ENCODE measurements at regions not wholly inside any gene's neighbourhood (a gene's known extent, or its start where the extent isn't known, plus 50 kb on each side); places are given as distances from the start of the nearest gene placed in this dataset.

DNA sequence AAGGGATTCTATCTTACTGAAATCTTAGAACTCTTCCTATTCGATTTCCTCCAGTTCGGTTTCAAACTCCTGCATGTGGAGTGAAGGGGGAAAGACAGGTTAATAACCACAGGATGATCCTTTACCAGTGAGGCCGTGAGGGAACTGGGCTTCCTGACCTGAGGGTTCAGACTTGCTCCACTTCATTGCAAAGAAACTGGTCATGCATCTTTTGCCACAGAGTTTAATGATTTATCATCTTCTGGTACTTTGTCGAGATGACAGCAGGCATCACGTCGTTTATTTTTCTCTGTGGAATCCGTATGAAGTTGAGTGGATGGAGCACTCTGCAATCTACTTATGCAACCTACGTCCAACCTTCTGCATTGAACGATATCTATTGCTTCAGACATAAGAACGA lies 145.9 kb upstream of the NLGN4X start:
- H3K36me3 ChIP-seq (ENCODE audit: control insufficient read depth in 4 of 4, insufficient read depth in 4 of 4, low read length in 4 of 4): no peaks in the 10 kb centered on the region
- WGBS, 2 donors: 59 to 68% methylated on average over 10 of the region's 10 CpGs

DNA sequence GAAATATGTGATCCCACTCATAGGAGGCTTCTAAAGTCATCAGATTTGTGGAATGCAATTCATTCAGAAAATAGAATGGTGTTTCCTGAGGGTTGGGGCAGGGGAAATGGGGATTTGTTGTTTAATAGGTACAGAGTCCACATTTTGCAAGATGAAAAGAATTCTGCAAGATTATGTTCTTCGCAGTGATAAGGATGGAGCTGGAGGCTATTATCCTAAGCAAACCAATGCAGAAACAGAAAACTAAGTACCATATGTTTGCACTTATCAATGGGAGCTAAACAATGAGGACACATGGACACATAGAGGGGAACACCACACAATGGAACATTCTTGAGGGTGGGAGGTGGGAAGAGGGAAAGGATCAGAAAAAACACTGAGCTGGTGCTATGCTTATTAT lies 144.3 kb upstream of the NLGN4X start:
- Histone ChIP-seq H3K9me3 (ENCODE audit: control insufficient read depth in 4 of 4, insufficient read depth in 3 of 4, low read length in 3 of 4) (no peaks in the 10 kb centered on the region), H3K27ac (ENCODE audit: low read depth in 1 of 2, low read length in 1 of 2) (no peak overlapping the region), H3K9ac (ENCODE audit: insufficient read depth in 1 of 2, low read length in 2 of 2) (no peak overlapping the region), H3K27me3 (ENCODE audit: control insufficient read depth in 3 of 3, insufficient read depth in 3 of 3, low read length in 2 of 3) (peaks cover 0 to 12% (median 5%) of the 10 kb centered on the region in 3 donors), H3K4me3 (no peak overlapping the region), H3K36me3 (ENCODE audit: control insufficient read depth in 4 of 4, insufficient read depth in 4 of 4, low read length in 4 of 4) (no peaks in the 10 kb centered on the region), H3K4me1 (ENCODE audit: control insufficient read depth in 5 of 5, insufficient read depth in 5 of 5, low read length in 5 of 5) (no peaks in the 10 kb centered on the region)
- 74 to 85% methylated on average over 1 of the region's 1 CpG for WGBS, 2 donors
- TF ChIP-seq, protein P1, sequence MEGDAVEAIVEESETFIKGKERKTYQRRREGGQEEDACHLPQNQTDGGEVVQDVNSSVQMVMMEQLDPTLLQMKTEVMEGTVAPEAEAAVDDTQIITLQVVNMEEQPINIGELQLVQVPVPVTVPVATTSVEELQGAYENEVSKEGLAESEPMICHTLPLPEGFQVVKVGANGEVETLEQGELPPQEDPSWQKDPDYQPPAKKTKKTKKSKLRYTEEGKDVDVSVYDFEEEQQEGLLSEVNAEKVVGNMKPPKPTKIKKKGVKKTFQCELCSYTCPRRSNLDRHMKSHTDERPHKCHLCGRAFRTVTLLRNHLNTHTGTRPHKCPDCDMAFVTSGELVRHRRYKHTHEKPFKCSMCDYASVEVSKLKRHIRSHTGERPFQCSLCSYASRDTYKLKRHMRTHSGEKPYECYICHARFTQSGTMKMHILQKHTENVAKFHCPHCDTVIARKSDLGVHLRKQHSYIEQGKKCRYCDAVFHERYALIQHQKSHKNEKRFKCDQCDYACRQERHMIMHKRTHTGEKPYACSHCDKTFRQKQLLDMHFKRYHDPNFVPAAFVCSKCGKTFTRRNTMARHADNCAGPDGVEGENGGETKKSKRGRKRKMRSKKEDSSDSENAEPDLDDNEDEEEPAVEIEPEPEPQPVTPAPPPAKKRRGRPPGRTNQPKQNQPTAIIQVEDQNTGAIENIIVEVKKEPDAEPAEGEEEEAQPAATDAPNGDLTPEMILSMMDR (IDR thresholded peaks at IDR 0.05; ENCODE audit: control extremely low read depth, extremely low read depth): no peak
- ATAC-seq (ENCODE audit: insufficient read depth, low FRiP score): no peak
- DNase-seq: no peak

More for the DNA sequence above, 145.9 kb upstream of the NLGN4X start:
- TF ChIP-seq, protein P1 (IDR thresholded peaks at IDR 0.05; ENCODE audit: control extremely low read depth, extremely low read depth): no peak
- Histone ChIP-seq H3K27ac (ENCODE audit: low read depth in 1 of 2, low read length in 1 of 2) (no peak overlapping the region), H3K27me3 (ENCODE audit: control insufficient read depth in 3 of 3, insufficient read depth in 3 of 3, low read length in 2 of 3) (peaks cover 0 to 21% (median 0%) of the 10 kb centered on the region in 3 donors), H3K4me3 (no peak overlapping the region), H3K9me3 (ENCODE audit: control insufficient read depth in 4 of 4, insufficient read depth in 3 of 4, low read length in 3 of 4) (no peaks in the 10 kb centered on the region), H3K9ac (ENCODE audit: insufficient read depth in 1 of 2, low read length in 2 of 2) (no peak overlapping the region), H3K4me1 (ENCODE audit: control insufficient read depth in 5 of 5, insufficient read depth in 5 of 5, low read length in 5 of 5) (no peaks in the 10 kb centered on the region)
- ATAC-seq (ENCODE audit: insufficient read depth, low FRiP score) (no peak), DNase-seq (no peak)

GRCh38 chrX:6371353-6371752 lies 142.7 kb upstream of the NLGN4X start:
- peaks cover 0 to 7% (median 7%) of the 10 kb centered on the region in 3 donors for H3K27me3 ChIP-seq (ENCODE audit: control insufficient read depth in 3 of 3, insufficient read depth in 3 of 3, low read length in 2 of 3)
- H3K36me3 ChIP-seq (ENCODE audit: control insufficient read depth in 4 of 4, insufficient read depth in 4 of 4, low read length in 4 of 4): no peaks in the 10 kb centered on the region
- H3K9ac ChIP-seq (ENCODE audit: insufficient read depth in 1 of 2, low read length in 2 of 2): no peak overlapping the region
- no peaks in the 10 kb centered on the region for H3K4me1 ChIP-seq (ENCODE audit: control insufficient read depth in 5 of 5, insufficient read depth in 5 of 5, low read length in 5 of 5)
- TF ChIP-seq, protein P1 (IDR thresholded peaks at IDR 0.05; ENCODE audit: control extremely low read depth, extremely low read depth): no peak
- H3K27ac ChIP-seq (ENCODE audit: low read depth in 1 of 2, low read length in 1 of 2): no peak overlapping the region
- 89 to 91% methylated on average over 3 of the region's 3 CpGs for WGBS, 2 donors
- no peak overlapping the region for H3K4me3 ChIP-seq
- no peaks in the 10 kb centered on the region for H3K9me3 ChIP-seq (ENCODE audit: control insufficient read depth in 4 of 4, insufficient read depth in 3 of 4, low read length in 3 of 4)
- ATAC-seq (ENCODE audit: insufficient read depth, low FRiP score): no peak
- no peak for DNase-seq

DNA sequence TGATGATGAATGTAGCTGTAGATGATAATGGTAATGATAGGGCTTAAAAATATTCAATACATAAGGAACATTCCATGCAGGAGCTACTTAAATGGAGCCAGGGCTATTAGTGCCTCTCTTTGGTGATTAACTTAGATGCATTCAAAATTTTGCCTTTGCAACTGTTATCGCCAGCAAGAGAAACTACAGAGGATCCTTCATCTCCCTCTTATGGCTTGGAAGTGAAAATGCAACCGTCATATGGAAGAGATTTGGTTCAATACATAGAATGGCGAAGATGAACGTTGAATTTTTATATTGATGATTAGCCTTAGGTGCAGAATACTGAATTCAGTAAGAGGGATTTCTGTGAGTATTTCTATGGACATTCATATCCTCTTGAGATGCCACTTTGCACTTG lies 134.5 kb upstream of the NLGN4X start:
- DNase-seq (peak in 1 of 3 donors; percentile 1), ATAC-seq (ENCODE audit: insufficient read depth, low FRiP score) (no peak)
- Histone ChIP-seq H3K27me3 (ENCODE audit: control insufficient read depth in 3 of 3, insufficient read depth in 3 of 3, low read length in 2 of 3) (peaks cover 0 to 9% (median 5%) of the 10 kb centered on the region in 3 donors), H3K4me3 (no peak overlapping the region), H3K36me3 (ENCODE audit: control insufficient read depth in 4 of 4, insufficient read depth in 4 of 4, low read length in 4 of 4) (no peaks in the 10 kb centered on the region), H3K9me3 (ENCODE audit: control insufficient read depth in 4 of 4, insufficient read depth in 3 of 4, low read length in 3 of 4) (no peaks in the 10 kb centered on the region), H3K27ac (ENCODE audit: low read depth in 1 of 2, low read length in 1 of 2) (no peak overlapping the region), H3K4me1 (ENCODE audit: control insufficient read depth in 5 of 5, insufficient read depth in 5 of 5, low read length in 5 of 5) (no peaks in the 10 kb centered on the region), H3K9ac (ENCODE audit: insufficient read depth in 1 of 2, low read length in 2 of 2) (no peak overlapping the region)
- TF ChIP-seq, protein P1 (IDR thresholded peaks at IDR 0.05; ENCODE audit: control extremely low read depth, extremely low read depth): no peak
- whole genome bisulfite sequencing, 2 donors: 51 to 53% methylated on average over 4 of the region's 4 CpGs
